NCI-H446 treated with DMSO at 0.1 percent for 48 hours (cell line): ENCODE measurements at regions not wholly inside any gene's neighbourhood (a gene's known extent, or its start where the extent isn't known, plus 50 kb on each side); places are given as distances from the start of the nearest gene placed in this dataset.
"Not testable (repeated sequence)": the region's sequence is repeated elsewhere in the genome, so short reads cannot be mapped to it uniquely, and the experiment has no call there.

ENCODE experiments used
- DNase-seq: peaks from one replicate; lab custom pipeline; 2025; lab: John Stamatoyannopoulos, UW

DNA sequence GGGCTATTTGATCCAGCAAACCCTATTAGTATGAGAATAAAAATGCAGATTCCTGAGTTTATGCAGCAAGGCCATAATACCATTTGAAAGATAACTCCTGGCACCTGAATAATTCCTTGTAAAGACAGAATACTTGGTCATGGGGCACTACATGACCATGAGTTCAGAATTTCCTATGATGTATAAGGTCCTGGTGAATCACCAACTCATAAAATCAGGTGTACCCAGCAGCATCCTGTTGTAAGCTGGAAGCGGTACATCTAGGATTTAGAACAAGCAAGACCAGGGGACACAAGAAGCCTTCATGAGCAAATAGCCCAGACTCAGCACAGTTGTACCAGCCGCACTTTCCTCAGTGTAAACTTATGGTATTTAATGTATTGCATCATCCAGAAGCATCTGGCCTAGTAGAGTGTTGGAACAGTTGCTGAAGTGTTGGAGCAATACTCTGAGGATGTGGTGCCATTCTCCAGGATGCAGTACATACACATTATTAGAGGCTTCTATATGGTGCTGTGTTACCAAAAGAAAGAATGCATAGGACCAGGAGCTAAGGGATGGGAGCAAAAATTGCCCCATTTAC, 233.4 kb downstream of the SQOR start:
- DNase-seq = no peak

- no peak for DNase-seq
Observed at GRCh38 chr15:45869034-45869668, 234.3 kb downstream of the SQOR start.

GRCh38 chr15:45871121-45871855, 236.5 kb downstream of the SQOR start:
- DNase-seq = no peak

DNA sequence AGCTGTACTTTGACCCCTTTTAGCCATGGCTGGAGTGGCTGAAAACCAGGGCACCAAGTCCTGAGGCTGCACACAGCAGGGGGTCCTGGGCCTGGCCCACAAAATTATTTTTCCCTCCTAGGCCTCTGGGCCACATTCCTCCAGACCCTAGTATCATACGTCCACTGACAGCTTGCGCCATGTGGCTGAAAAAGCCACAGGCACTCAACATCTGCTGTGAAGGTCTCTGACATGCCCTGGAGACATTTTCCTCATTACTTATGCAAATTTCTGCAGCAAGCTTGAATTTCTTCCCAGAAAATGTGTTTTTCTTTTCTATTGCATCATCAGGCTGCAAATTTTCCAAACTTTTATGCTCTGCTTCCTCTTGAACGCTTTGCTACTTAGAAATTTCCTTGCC, 239.0 kb downstream of the SQOR start:
- no peak for DNase-seq

GRCh38 chr15:45874566-45874965, 239.7 kb downstream of the SQOR start:
- DNase-seq = not testable (repeated sequence)

DNA sequence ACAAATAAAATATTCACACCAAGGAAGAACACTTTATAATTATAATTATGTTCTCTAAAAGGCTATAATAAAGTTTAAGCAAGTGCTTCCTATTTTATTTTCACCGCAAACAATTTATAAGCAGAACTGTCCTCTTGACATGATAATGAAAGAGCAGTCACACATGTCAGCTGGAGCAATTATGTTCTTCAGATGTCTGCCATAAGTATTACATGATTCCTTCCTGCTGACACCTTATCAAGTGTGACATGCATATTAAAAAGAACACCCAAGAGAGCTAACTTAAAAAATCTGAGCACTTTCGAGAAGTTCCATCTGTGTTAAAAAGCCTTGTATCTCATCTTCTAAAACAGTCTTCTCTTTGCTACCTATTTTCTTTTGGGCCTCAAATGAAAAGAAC, 249.5 kb downstream of the SQOR start:
- no peak for DNase-seq

GRCh38 chr15:45884755-45885445, 250.1 kb downstream of the SQOR start:
- DNase-seq = no peak

GRCh38 chr15:45885801-45886200, 251.0 kb downstream of the SQOR start:
- no peak for DNase-seq

GRCh38 chr15:45891766-45892165, 256.9 kb downstream of the SQOR start:
- DNase-seq = no peak

DNA sequence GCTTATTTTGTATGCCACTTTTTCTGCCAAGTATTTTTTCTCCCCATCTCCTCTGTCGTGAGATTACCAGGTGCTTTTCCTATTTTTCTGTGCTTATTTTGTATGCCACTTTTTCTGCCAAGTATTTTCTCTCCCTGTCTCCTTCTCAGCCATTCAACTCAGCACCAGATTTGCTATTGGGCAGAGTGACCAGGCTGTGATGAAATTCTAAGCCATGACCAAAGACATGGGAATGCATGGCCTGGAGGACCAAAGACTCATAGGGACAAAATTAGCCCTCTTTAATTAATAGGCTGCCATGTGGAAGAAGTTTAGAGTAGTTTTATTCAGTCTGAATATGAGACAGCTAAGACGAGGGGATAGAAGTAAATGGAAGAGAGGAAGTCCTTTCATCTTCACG, 257.4 kb downstream of the SQOR start:
- no peak for DNase-seq

GRCh38 chr15:45903283-45903682, 268.5 kb downstream of the SQOR start:
- DNase-seq = no peak

- no peak for DNase-seq
Observed at GRCh38 chr15:45904019-45904418, 269.2 kb downstream of the SQOR start.

DNA sequence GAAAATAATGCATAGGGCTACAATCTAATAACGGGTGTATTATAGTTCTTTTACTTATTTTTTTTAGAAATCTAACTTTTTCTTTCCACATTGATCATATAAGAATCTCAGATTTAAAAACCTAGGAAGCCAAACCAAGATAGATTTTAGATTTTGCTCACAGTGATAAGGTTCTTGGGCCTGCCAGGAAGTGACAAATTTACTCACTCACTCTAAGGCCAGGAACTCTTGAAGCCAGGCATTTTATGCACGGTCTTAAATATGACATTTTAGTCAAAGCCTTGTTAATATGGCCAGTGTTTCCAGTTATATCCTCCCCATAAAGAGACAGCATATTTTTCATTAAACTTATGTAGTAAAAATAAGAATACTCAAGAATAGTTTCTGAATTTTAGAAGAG, 271.4 kb downstream of the SQOR start:
- no peak for DNase-seq

GRCh38 chr15:45910671-45911070, 275.8 kb downstream of the SQOR start:
- DNase-seq = no peak

DNA sequence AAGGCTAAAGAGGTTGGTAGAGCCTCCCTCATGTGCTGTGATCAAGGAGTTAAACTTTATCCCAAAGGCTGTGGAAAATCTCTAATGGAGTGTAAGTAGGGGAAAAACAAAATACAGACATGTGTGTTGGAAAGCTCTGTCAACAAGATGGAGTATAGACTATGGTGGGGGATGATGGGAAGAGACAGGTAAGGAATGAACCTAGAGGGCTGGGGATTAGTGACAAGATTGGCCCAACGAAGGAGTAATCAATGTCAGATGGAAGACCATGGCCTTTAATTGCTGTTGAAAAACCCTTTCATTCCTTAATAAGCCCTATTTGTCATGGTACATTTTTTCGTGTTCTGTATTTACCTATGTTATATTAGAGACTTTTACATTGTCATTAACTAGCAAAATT, 278.6 kb downstream of the SQOR start:
- DNase-seq = no peak

- DNase-seq = no peak
Observed at GRCh38 chr15:45914425-45914824, 279.6 kb downstream of the SQOR start.

DNA sequence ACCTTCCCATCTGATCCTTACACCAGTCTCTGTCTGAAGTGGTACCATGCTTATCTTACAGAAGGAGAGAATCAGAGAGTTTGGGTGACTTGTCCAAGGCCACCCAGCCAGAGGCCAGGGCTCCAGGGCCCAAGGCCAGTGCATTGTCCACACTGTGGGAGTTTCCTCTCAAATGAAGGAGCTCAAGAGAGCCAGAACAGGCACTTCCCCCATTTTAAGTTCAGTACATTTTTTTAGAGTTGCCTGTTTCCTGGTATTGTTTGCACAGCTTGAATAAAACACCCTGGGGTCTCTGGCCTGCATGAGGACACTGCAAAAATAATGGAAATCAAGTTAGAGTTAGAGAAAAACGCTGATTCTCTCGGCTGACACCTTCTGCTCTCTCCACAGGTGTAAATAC, 284.0 kb downstream of the SQOR start:
- DNase-seq = no peak

GRCh38 chr15:45919806-45920205, 285.0 kb downstream of the SQOR start:
- DNase-seq = no peak

DNA sequence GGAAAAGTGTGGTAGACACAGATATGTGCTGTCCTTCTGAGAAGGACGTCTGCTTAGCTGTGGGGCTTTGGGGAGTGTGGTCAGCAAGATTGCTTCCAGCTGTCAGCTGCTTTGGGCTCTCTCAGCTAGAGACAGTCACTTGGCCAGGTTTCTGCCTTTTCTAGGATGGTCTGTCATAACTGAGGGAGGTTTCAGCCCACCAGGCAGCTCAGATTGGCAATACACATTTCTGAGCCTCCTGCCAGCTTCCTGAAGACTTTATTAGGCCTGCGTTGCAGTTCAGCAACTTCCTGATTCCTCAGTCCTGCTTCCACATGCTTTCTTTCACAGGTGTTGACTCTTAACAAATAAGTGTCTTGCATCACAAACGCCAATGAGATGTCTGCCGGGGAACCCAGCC, 286.5 kb downstream of the SQOR start:
- DNase-seq = no peak

DNA sequence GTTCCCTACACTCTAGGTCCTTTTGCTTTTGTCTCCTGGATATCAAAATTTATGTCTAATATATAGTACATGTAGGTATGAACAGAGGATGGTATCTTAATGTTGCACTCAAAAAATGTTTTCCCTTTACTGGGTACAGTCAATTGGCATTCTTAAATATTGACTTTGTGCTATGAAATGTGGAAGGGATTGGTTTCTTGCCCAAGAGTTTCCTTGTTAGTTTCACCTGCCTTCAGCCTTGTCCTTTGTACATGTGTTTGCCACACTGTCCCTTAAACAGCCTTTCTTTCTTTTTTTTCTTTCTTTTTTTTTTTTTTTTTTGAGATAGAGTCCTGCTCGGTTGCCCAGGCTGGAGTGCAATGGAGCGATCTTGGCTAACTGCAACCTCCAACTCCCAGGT, 287.1 kb downstream of the SQOR start:
- no peak for DNase-seq

- DNase-seq = no peak
Observed at GRCh38 chr15:45941367-45941766, 306.5 kb downstream of the SQOR start.

GRCh38 chr15:45943240-45943639, 308.4 kb downstream of the SQOR start:
- DNase-seq = no peak

DNA sequence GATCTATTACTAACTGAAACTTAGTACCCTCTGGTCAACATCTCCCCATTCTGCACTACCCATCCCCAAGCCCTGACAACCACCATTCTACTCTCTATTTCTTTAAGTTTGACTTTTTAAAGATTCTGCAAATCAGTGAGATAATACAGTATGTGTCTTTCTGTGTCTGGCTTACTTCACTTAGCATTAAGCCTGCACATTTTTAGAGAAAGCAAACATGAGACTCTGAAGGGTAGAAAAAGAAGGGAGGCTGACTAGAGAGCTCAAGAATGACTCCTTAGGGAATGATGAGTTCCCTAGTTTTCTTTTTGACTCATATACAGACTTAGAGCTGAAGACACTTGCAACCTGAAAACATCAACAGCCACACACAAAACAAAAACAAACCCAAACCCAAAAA, 311.3 kb downstream of the SQOR start:
- no peak for DNase-seq
